A549 (cell line): ENCODE measurements at regions not wholly inside any gene's neighbourhood (a gene's known extent, or its start where the extent isn't known, plus 50 kb on each side); places are given as distances from the start of the nearest gene placed in this dataset.

Experiments used
- ATAC-seq, 2 experiments: fragments of 200-7000 bp in 1 of 2; fragments of >200 bp in 1 of 2; cut with Nextera tagmentation in 1 of 2; cut with Tn5 transposase in 1 of 2; 3 replicates each; pipeline versions ENCODE4 v1.8.0 to v1.9.1; 2018 to 2020; ENCODE audit warnings: mild to moderate bottlenecking in 1 of 2, moderate library complexity in 1 of 2
- CTCF ChIA-PET: fragments of 300-600 bp; sonication (Branson Sonifier 250); formaldehyde crosslinking; extraction: SDS; loops from one replicate; lab custom pipeline; 2021; ENCODE audit warnings: antibody characterized with exemption, inconsistent platforms; lab: Yijun Ruan, JAX
- POLR2A ChIA-PET: fragments of 350-600 bp; formaldehyde crosslinking; extraction: SDS; loops from one replicate; lab custom pipeline; 2021; ENCODE audit warnings: antibody characterized with exemption, inconsistent platforms; lab: Yijun Ruan, JAX
- DNase-seq, 2 experiments: peaks; one replicate each; pipeline versions ENCODE4 v3.0.0 to v3.0.0-alpha.2; 2011 to 2016; ENCODE audit warnings: low read depth in 1 of 2, low spot score in 1 of 2
- FAIRE-seq: peaks from 2 replicates; lab custom pipeline; 2011; peaks lifted over from hg19 to GRCh38; lab: Jason Lieb, UNC
- H3K27ac ChIP-seq, 2 experiments: fragments of >200 bp; sonication (Bioruptor Twin); formaldehyde crosslinking; 3 replicates each; pipeline ENCODE4 v1.5.1; 2016 to 2017
- H3K4me1 ChIP-seq: fragments of >200 bp; sonication (Bioruptor Twin); formaldehyde crosslinking; 3 replicates; pipeline ENCODE4 v1.6.1; 2016
- H3K4me2 ChIP-seq: fragments of >200 bp; sonication (Bioruptor Twin); formaldehyde crosslinking; 3 replicates; pipeline ENCODE4 v1.6.1; 2016
- H3K4me3 ChIP-seq: fragments of >200 bp; sonication (Bioruptor Twin); formaldehyde crosslinking; 3 replicates; pipeline ENCODE4 v1.5.1; 2016
- H3K9me3 ChIP-seq: fragments of >200 bp; sonication (Bioruptor Twin); formaldehyde crosslinking; 3 replicates; pipeline ENCODE4 v1.6.1; 2016
- CBX2 ChIP-seq: fragments of 200-600 bp; sonication (generic); IDR thresholded peaks from 2 replicates; pipeline ENCODE4 v1.6.1; 2016; ENCODE audit warnings: low read depth, mild to moderate bottlenecking, borderline replicate concordance
- CBX8 ChIP-seq: fragments of 200-600 bp; sonication (generic); IDR thresholded peaks from 2 replicates; pipeline ENCODE4 v1.6.1; 2016
- CHD2 ChIP-seq: fragments of 150-350 bp; IDR thresholded peaks from 2 replicates; pipeline ENCODE4 v1.6.1; 2014; ENCODE audit warnings: low read length; ENCODE audit not compliant: partially characterized antibody
- EHF ChIP-seq: fragments of 250-450 bp; sonication (Bioruptor Pico); IDR thresholded peaks from 2 replicates; pipeline ENCODE4 v1.5.0; 2020; ENCODE audit warnings: mild to moderate bottlenecking
- EHMT2 ChIP-seq: fragments of 200-600 bp; sonication (generic); IDR thresholded peaks from 2 replicates; pipeline ENCODE4 v1.6.1; 2016; ENCODE audit warnings: antibody characterized with exemption, low read depth, mild to moderate bottlenecking, moderate library complexity
- GATA3 ChIP-seq: IDR thresholded peaks from 2 replicates; pipeline ENCODE4 v1.6.1; 2012; ENCODE audit warnings: borderline replicate concordance
- HDAC2 ChIP-seq: fragments of 200-600 bp; sonication (generic); IDR thresholded peaks from 2 replicates; pipeline ENCODE4 v1.6.1; 2016
- HEYL ChIP-seq: fragments of 250-450 bp; sonication (Bioruptor Pico); IDR thresholded peaks from 2 replicates; pipeline ENCODE4 v1.8.0; 2021; ENCODE audit warnings: mild to moderate bottlenecking, moderate library complexity
- HOXB13 ChIP-seq: fragments of 250-450 bp; sonication (Bioruptor Pico); IDR thresholded peaks from 2 replicates; pipeline ENCODE4 v1.5.0; 2020; ENCODE audit warnings: low read depth, mild to moderate bottlenecking, moderate library complexity
- HOXB5 ChIP-seq: fragments of 250-450 bp; sonication (Bioruptor Pico); IDR thresholded peaks from 2 replicates; pipeline ENCODE4 v1.5.0; 2020; ENCODE audit warnings: mild to moderate bottlenecking, moderate library complexity
- KDM1A ChIP-seq: fragments of 200-600 bp; sonication (generic); IDR thresholded peaks from 2 replicates; pipeline ENCODE4 v1.6.1; 2016; ENCODE audit warnings: low read depth, mild to moderate bottlenecking
- MAZ ChIP-seq: fragments of 150-350 bp; IDR thresholded peaks from 2 replicates; pipeline ENCODE4 v1.6.1; 2014; ENCODE audit warnings: antibody characterized with exemption, low read depth, low read length, borderline replicate concordance
- MYC ChIP-seq: IDR thresholded peaks from 2 replicates; pipeline ENCODE4 v1.6.1; 2012; ENCODE audit warnings: mild to moderate bottlenecking, inconsistent platforms, low read length, improper control_type of control experiment, borderline replicate concordance
- NPAS2 ChIP-seq: fragments of 250-450 bp; sonication (Bioruptor Pico); IDR thresholded peaks from 2 replicates; pipeline ENCODE4 v1.8.0; 2022; ENCODE audit warnings: mild to moderate bottlenecking, moderate library complexity, borderline replicate concordance
- RCOR1 ChIP-seq: fragments of 150-350 bp; IDR thresholded peaks from 2 replicates; pipeline ENCODE4 v1.6.1; 2014; ENCODE audit warnings: antibody characterized with exemption, low read length, low read depth
- ZC3H11A ChIP-seq: fragments of 450-650 bp; IDR thresholded peaks from 2 replicates; pipeline ENCODE4 v1.6.1; 2014; ENCODE audit warnings: antibody characterized with exemption, mild to moderate bottlenecking
- ZFP36 ChIP-seq: fragments of 450-650 bp; IDR thresholded peaks from 2 replicates; pipeline ENCODE4 v1.6.1; 2014; ENCODE audit warnings: borderline replicate concordance; ENCODE audit not compliant: partially characterized antibody
- ZNF302 ChIP-seq: fragments of 250-450 bp; sonication (Bioruptor Pico); IDR thresholded peaks from 2 replicates; pipeline ENCODE4 v1.9.0; 2021; ENCODE audit warnings: inconsistent platforms, mild to moderate bottlenecking, moderate library complexity
- WGBS: methylation state at CpG from one replicate; pipeline ENCODE4 v1.1.6; 2017; ENCODE audit errors: missing lambda C conversion rate; 5-methylcytosine and 5-hydroxymethylcytosine counted together
- TF ChIP-seq, protein P1 (sequence below): fragments of 250-450 bp; sonication (Bioruptor Pico); IDR thresholded peaks from 2 replicates; pipeline ENCODE4 v1.5.0; 2020; ENCODE audit warnings: low read depth, mild to moderate bottlenecking, moderate library complexity
- TF ChIP-seq, protein P2 (sequence below): fragments of >200 bp; sonication (Bioruptor Twin); formaldehyde crosslinking; IDR thresholded peaks from 3 replicates; pipeline ENCODE4 v1.5.1; 2016
- TF ChIP-seq, protein P3 (sequence below): fragments of 250-450 bp; sonication (Bioruptor Pico); IDR thresholded peaks from 2 replicates; pipeline ENCODE4 v1.5.0; 2021; ENCODE audit warnings: mild to moderate bottlenecking, moderate library complexity, borderline replicate concordance
- TF ChIP-seq, protein P4 (sequence below): IDR thresholded peaks from 2 replicates; pipeline ENCODE4 v1.6.1; 2012
- TF ChIP-seq, protein P5 (sequence below): fragments of 200-600 bp; sonication (generic); IDR thresholded peaks from 2 replicates; pipeline ENCODE4 v1.6.1; 2016; ENCODE audit warnings: antibody characterized with exemption, mild to moderate bottlenecking, moderate library complexity
- TF ChIP-seq, protein P6 (sequence below): fragments of >200 bp; sonication (Bioruptor Twin); formaldehyde crosslinking; IDR thresholded peaks from 3 replicates; pipeline ENCODE4 v1.6.1; 2016

DNA sequence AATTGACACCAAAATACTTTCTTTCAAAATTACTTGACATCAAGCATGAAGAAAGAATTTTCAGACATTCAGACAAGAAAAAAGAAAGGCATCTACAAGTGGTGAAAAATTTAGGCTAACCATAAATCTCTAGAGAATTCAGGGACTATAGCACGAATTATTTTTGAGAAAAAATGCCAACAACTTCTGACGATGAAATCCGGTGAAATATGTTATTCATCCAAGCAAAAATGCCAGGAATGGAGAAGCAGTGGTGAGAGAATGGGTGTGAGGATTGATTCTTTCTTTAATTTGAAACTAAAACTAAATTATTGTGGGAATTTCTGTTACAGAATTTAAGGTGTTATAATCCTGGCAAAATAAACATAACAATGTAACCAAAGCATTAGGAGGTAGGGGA is 69.4 kb upstream of the SORBS2 start:
- WGBS = 56% methylated on average over 3 of the region's 3 CpGs
- H3K4me3 ChIP-seq = no peak overlapping the region
- no peaks in the 10 kb centered on the region for H3K4me1 ChIP-seq
- FAIRE-seq (no peak), ATAC-seq (no peak), DNase-seq (no peak)
- CTCF ChIA-PET = no interaction called here
- no peaks in the 10 kb centered on the region for H3K9me3 ChIP-seq
- H3K4me2 ChIP-seq = peak overlapping the region; percentile 33; the same call in 1 of the 3 replicates
- TF ChIP-seq CHD2 (no peak), ZC3H11A (no peak), CBX8 (no peak), GATA3 (no peak), CBX2 (no peak), HDAC2 (no peak), NPAS2 (CRISPR knock-in tag) (no peak), HEYL (CRISPR knock-in tag) (no peak), EHF (no peak)
- TF ChIP-seq, protein P1, sequence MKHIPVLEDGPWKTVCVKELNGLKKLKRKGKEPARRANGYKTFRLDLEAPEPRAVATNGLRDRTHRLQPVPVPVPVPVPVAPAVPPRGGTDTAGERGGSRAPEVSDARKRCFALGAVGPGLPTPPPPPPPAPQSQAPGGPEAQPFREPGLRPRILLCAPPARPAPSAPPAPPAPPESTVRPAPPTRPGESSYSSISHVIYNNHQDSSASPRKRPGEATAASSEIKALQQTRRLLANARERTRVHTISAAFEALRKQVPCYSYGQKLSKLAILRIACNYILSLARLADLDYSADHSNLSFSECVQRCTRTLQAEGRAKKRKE = no peak
- TF ChIP-seq, protein P2, sequence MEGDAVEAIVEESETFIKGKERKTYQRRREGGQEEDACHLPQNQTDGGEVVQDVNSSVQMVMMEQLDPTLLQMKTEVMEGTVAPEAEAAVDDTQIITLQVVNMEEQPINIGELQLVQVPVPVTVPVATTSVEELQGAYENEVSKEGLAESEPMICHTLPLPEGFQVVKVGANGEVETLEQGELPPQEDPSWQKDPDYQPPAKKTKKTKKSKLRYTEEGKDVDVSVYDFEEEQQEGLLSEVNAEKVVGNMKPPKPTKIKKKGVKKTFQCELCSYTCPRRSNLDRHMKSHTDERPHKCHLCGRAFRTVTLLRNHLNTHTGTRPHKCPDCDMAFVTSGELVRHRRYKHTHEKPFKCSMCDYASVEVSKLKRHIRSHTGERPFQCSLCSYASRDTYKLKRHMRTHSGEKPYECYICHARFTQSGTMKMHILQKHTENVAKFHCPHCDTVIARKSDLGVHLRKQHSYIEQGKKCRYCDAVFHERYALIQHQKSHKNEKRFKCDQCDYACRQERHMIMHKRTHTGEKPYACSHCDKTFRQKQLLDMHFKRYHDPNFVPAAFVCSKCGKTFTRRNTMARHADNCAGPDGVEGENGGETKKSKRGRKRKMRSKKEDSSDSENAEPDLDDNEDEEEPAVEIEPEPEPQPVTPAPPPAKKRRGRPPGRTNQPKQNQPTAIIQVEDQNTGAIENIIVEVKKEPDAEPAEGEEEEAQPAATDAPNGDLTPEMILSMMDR = no peak
- TF ChIP-seq, protein P3, sequence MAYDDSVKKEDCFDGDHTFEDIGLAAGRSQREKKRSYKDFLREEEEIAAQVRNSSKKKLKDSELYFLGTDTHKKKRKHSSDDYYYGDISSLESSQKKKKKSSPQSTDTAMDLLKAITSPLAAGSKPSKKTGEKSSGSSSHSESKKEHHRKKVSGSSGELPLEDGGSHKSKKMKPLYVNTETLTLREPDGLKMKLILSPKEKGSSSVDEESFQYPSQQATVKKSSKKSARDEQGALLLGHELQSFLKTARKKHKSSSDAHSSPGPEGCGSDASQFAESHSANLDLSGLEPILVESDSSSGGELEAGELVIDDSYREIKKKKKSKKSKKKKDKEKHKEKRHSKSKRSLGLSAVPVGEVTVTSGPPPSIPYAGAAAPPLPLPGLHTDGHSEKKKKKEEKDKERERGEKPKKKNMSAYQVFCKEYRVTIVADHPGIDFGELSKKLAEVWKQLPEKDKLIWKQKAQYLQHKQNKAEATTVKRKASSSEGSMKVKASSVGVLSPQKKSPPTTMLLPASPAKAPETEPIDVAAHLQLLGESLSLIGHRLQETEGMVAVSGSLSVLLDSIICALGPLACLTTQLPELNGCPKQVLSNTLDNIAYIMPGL = no peak
- TF ChIP-seq, all 56 proteins: peak for 0
- POLR2A ChIA-PET = no interaction called here
- peak overlapping the region in 1 of 2 experiments; percentile 21; a peak in 1 of 6 replicates for H3K27ac ChIP-seq

DNA sequence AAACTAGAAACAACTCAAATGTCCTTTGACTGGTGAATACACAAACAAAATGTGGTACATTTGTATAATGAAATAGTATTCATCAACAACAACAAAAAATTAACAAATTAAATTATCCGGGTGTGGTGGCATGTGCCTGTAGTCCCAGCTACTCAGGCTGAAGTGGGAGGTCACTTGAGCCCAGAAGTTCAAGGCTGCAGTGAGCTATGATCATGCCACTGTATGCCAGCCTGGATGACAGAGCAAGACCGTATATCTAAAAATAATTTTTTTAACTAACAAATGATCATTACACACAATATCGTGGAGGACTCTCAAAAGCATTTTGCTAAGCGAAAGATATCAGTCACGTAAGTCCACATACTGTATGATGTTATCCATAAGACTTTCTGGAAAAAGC is 71.6 kb upstream of the SORBS2 start:
- H3K4me1 ChIP-seq = no peaks in the 10 kb centered on the region
- FAIRE-seq (no peak), ATAC-seq (no peak), DNase-seq (no peak)
- WGBS = 79% methylated on average over 5 of the region's 5 CpGs
- H3K9me3 ChIP-seq = 0 out of 3 replicates have a peak, but pooled peaks cover 2% of the 10 kb centered on the region
- no peak overlapping the region for H3K4me2 ChIP-seq
- no peak overlapping the region for H3K4me3 ChIP-seq
- no peak for TF ChIP-seq EHMT2
- TF ChIP-seq, protein P4, sequence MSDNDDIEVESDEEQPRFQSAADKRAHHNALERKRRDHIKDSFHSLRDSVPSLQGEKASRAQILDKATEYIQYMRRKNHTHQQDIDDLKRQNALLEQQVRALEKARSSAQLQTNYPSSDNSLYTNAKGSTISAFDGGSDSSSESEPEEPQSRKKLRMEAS = no peak
- no peak for TF ChIP-seq HOXB13 (CRISPR knock-in tag)
- TF ChIP-seq CBX8 = no peak
- no peak for TF ChIP-seq GATA3
- TF ChIP-seq, protein P3 = no peak
- no peak for TF ChIP-seq ZFP36
- no peak for TF ChIP-seq EHF
- TF ChIP-seq, protein P5, sequence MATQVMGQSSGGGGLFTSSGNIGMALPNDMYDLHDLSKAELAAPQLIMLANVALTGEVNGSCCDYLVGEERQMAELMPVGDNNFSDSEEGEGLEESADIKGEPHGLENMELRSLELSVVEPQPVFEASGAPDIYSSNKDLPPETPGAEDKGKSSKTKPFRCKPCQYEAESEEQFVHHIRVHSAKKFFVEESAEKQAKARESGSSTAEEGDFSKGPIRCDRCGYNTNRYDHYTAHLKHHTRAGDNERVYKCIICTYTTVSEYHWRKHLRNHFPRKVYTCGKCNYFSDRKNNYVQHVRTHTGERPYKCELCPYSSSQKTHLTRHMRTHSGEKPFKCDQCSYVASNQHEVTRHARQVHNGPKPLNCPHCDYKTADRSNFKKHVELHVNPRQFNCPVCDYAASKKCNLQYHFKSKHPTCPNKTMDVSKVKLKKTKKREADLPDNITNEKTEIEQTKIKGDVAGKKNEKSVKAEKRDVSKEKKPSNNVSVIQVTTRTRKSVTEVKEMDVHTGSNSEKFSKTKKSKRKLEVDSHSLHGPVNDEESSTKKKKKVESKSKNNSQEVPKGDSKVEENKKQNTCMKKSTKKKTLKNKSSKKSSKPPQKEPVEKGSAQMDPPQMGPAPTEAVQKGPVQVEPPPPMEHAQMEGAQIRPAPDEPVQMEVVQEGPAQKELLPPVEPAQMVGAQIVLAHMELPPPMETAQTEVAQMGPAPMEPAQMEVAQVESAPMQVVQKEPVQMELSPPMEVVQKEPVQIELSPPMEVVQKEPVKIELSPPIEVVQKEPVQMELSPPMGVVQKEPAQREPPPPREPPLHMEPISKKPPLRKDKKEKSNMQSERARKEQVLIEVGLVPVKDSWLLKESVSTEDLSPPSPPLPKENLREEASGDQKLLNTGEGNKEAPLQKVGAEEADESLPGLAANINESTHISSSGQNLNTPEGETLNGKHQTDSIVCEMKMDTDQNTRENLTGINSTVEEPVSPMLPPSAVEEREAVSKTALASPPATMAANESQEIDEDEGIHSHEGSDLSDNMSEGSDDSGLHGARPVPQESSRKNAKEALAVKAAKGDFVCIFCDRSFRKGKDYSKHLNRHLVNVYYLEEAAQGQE = no peak
- no peak for TF ChIP-seq HDAC2
- TF ChIP-seq MAZ = no peak
- no peak for TF ChIP-seq CHD2
- TF ChIP-seq ZC3H11A = no peak
- TF ChIP-seq ZNF302 (CRISPR knock-in tag) = no peak
- TF ChIP-seq, protein P6, sequence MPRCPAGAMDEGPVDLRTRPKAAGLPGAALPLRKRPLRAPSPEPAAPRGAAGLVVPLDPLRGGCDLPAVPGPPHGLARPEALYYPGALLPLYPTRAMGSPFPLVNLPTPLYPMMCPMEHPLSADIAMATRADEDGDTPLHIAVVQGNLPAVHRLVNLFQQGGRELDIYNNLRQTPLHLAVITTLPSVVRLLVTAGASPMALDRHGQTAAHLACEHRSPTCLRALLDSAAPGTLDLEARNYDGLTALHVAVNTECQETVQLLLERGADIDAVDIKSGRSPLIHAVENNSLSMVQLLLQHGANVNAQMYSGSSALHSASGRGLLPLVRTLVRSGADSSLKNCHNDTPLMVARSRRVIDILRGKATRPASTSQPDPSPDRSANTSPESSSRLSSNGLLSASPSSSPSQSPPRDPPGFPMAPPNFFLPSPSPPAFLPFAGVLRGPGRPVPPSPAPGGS = no peak
- TF ChIP-seq MYC = no peak
- no peak for TF ChIP-seq RCOR1
- no peak for TF ChIP-seq HOXB5
- no peak for TF ChIP-seq HEYL (CRISPR knock-in tag)
- TF ChIP-seq KDM1A = no peak
- POLR2A ChIA-PET = no interaction called here
- H3K27ac ChIP-seq = no peak overlapping the region
- CTCF ChIA-PET = no interaction called here
